ENCODE measurements at regions not wholly inside any gene's neighbourhood (a gene's known extent, or its start where the extent isn't known, plus 50 kb on each side); places are given as distances from the start of the nearest gene placed in this dataset.
"Not testable (repeated sequence)": the region's sequence is repeated elsewhere in the genome, so short reads cannot be mapped to it uniquely, and the experiment has no call there.

DNA sequence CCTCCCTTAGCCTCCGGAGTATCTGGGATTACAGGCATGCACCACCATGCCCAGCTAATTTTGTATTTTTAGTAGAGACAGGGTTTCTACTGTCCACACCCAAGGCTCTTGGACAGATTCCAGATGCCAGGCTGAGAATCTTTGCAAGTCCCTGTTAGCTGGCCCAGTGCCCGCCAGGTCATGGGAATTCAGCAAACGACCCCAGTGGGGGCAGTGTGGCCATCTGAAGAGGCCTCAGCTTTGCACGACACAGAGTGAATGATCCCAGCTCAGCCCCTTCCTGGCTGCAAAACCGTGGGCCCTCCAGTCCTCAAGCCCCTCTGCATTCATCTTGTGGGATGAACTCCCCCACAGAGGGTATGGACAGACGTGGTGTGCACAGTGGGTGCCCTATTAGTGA, 179.5 kb upstream of the ID2 start:
- no peak for DNase-seq

DNA sequence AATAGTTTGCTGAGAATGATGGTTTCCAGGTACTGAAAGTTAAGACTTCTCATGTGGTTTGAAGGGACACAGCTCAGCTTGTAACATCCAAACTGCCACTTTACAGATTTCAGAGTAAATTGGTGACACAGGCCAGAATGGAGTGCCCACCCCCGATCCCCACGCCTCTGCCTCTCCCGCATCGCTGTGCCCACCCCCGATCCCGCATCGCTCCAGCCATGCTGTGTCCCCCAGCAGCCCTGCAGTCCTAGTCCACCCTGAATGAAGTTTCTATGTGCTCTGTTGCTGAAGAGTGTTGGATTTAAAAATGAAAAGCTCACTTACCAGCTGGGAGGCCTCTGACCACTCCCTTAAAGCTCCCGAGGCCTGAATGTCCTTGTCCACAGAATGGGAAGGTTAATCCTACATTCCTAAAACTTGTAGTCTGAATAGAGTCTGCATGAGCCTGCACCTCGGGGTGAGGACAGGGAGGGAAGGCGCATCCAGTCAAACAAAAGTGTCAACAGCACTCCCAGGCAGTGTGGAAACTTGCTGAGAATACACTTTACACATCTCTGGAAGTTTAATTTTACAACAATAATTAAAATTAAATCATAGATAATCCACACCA, 176.4 kb upstream of the ID2 start:
- no peak for DNase-seq

DNA sequence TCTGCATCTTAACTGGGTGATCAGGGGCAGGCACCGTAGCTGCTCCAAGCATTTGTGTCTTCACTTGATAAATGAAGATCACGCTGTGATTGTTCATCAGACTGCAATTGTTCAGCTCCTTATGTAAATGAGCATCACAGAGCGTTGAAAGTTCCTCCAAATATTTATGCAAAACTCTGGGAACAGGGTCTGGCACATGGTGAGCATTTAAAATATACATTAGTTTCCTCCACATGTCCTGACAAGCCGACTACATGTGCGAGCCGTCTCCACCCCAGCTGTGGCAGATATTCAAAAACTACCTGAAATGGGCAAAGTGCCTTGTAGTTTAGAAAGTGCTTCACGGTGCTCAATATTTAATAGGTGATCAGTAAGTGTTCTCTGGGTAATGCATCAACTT, 175.1 kb upstream of the ID2 start:
- no peak for DNase-seq

DNA sequence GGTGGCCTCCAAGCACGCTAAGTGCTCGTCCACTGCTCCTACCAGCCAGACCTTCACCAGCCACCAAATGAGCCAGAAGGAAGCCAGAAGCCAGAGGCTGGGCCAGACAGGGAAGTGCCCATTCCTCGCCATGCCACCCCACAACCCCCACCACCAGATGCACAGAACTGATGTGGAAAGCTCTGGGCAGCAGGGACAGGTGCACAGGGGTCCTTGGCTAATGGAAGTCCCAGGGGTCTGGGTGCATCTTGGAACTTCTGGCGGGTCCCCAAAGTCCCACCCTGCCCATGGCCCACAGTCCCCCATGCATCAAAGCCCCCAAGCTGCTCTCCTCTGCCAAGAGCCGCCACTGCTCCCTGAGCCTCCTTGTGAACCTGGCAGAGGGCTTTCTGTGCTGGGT, 173.1 kb upstream of the ID2 start:
- no peak for DNase-seq

DNA sequence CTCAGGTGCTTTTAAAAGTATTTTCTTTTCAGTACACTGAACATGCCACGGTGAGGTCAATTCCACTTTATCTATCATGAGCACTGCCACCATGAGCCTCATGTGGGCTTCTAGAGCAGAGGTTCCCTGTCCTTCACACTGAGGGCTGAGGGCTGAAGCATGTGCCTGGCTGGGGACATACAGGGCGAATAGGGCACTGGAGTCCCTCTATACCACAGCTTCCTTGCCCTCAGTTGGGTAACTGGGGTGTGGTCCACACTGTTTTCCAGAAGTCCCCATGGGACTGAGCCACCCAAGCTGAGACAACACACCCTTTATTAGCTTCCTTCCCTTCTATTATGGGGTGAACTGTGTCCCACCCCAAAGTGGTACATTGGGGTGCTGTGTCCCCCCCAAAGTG, 172.2 kb upstream of the ID2 start:
- no peak for DNase-seq

DNA sequence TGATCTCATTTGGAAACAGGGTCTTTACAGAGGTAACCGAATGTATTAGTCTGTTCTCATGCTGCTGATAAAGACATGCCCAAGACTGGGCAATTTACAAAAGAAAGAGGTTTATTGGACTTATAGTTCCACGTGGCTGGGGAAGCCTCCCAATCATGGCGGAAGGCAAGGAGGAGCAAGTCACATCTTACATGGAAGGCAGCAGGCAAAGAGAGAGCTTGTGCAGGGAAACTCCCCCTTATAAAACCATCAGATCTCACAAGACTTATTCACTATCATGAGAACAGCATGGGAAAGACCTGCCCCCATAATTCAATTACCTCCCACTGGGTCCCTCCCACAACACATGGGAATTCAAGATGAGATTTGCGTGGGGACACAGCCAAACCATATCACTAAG, 171.8 kb upstream of the ID2 start:
- DNase-seq, result not testable (repeated sequence)

DNA sequence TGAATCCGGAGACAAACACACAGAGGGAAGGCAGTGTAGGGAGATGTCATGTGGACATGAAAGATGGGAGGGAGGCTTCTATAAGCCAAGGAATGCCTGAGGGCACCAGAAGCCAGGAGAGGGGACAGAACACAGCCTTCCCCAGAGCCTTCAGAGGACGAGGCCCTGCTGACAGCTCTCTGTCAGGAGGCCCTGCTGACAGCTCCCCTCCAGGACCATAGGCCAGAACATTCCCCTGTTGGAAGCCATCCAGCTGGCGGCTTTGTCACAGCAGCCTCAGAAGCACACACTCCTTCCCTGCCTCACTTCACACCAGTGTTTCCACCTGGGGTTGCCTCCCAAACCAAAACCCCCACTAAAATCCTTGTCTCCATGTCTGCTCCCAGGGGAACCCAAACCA, 171.3 kb upstream of the ID2 start:
- no peak for DNase-seq

DNA sequence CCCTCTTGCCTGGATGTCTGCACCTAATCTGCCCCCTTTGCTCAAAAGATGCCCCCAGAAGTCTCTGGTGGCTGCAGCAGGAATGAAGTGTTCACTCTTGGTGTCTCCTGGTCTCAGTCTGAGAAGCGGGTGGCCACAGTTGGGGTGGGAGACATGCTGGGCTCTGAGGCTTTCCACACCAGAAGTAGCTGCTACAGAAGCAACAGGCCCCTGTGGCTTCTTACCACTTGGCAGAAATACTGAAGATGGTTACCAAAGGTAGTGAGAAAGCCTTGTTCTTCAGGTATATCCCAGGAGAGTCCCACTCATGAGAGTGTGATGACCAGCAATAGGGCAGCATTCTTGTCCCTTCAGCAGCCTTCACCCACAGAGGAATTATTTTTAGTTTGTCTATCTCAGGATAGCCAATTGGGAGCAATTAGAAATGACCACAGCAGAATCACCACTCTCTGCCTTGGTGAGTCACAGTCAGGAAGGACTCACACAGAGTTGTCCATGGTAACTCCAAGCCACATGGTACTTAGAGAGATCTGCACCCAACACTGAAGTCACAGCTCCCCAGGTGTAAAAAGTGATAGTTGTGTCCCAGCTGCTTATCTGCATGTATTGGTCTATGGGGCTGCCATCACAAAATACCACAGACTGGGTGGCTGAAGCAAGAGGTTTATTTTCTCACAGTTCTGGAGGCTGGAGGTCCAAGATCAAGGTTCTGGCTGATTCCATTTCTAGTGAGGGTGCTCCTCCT, 169.8 kb upstream of the ID2 start:
- no peak for DNase-seq

DNA sequence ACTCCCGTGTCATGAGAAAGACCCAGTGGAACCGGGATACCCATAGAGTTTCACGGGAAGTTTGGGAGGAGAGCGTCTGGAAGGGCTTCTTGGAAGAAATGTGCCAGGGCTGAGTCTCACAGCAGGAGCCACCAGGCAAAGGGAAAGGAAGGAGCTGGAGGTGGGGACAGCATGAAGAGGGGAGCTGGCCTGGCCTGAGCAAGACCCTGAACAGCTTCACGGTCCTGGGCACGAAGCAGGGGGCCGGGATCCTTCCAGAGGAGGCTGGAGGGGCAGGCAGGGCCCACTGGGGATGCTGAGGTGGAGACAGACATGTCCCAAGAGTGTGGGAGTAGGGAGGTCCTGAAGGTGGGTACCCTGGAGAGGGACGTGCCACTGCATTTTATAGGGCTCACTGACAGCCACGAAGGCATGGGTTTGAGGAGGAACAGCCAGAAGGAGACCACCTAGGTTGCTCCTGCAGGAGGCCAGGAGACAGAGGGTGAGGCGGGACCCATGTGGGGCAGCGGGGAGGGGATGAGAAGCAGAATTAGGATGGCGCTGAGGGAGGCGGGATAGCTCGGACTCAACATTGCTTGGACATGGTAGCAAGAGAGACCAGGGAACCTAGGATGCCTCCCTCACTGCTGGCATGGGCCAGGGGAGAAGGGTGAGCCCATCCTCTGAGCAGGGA, 168.1 kb upstream of the ID2 start:
- no peak for DNase-seq

DNA sequence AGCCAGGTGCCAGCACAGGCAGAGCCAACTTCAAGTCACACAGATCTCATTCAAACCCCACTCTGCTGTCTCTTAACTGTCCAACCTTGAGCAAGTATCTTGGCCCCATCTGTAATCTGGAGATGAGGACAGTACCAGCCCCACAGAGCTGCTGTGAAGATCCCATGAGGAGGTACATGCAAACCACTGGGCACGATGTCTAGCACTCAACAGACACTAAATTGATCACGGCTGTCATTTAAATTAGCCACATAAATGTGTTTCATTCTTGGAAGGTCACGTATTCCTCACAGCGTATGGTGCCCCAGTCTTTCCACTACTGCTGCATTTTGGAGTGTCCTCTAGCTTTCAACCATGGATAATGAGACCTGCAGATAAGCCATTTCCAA, 167.6 kb upstream of the ID2 start:
- DNase-seq, result no peak

DNA sequence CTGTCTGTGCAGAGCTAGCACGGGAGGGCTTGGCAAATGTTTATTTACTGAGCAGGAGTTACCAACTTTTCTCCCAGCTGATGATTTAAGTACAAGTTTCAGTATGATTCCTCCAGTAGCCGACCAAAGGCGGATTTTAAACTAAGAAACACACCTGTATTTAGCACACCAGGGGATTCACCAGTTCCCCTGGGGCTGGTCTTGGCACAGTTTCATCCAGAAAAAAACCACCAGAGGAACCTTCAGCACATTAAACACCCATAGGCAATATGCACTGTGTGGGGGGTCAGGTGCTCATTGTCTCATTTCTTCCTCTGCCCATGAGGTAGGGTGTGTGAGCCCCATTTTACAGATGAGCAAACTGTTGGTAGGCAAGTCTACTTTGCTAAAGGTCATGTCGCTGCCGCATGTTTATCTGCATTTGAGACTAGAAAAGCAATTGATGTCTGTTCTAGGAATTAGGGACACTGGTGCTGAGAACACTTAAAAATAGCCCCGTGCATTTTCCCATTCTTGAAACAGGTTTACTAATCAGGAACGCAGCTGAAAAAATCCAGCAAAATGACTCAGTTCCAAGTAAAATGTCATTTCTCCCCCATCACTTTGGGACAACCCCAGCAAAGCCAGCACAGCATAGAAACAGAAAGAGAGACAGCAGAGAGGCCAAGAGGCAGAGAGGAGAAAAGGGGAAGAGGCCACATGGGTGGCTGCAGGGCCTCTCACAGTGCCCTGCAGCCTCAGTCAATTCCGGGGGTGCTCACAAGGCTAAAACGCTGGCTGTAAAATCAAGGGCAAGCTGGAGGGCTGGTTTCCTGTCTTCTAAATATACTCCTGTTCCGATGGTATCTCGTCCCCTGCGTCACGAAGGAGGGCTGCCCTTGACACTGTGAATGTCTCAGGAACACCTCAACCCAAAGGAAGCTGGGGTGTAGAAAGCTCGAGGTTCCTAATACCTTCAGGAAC, 166.8 kb upstream of the ID2 start:
- peak; percentile 73 for DNase-seq

DNA sequence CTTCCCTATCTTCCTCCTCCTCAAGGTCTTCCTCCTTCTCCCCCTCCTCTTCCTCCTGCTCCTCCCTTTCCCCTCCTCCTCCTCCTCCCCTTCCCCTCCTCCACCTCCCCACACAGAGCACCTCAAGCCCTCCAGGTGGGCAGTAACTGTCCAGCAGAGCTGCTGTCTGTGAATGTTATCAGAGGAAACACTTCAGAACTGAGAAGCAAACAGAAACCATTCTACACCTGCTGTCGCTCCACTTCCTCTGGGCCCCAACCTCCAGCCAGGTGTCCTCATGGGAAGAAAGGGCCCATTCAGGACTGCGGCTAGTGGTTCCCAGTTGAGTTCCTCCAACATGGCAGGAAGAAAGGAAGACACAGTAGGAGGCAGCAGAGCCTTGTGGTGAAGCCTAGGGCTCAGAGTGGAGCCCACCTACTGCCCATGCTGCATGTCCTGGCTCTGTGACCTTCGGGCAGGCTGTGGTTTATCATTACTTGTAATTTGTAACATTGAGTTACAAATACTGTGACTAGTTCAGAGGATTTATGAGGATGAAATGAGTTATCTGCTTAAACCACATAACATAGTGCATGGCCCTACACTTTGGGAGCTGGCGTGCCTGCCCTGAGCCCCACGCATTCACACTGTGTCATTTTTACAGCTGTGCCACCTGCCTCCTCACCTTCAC, 165.9 kb upstream of the ID2 start:
- peak; percentile 56 for DNase-seq

DNA sequence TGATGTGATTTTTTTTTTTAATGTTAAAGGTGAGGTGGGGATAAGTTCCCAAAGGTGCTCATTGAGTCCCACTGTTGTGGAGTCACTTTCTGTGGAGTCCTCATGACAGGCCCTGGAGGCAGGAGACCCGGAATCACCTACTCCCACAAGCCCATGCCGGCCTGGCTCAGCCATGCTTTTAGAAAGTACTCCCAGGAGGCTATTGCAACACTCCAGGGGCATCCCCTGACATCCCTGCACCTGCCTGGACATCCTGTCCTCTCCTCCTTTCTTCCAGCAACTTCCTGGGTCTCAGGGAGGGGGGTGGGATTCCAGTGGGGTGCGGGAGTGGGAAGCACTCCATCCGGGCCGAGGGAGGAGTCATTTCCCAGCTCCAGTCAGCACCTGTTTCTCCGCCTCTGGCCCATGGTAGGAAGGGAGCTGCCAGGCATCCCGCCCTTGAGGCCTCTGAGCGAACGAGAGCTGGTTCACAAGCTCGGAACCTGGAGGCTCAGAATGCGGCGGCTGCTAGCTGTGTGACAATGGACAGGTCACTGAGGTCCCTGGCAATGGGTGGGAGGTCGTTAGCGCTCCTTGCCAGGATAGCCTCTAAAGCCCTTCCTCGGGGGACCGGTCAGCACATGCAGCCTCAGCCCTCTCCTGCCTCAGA, 163.9 kb upstream of the ID2 start:
- DNase-seq, result no peak

DNA sequence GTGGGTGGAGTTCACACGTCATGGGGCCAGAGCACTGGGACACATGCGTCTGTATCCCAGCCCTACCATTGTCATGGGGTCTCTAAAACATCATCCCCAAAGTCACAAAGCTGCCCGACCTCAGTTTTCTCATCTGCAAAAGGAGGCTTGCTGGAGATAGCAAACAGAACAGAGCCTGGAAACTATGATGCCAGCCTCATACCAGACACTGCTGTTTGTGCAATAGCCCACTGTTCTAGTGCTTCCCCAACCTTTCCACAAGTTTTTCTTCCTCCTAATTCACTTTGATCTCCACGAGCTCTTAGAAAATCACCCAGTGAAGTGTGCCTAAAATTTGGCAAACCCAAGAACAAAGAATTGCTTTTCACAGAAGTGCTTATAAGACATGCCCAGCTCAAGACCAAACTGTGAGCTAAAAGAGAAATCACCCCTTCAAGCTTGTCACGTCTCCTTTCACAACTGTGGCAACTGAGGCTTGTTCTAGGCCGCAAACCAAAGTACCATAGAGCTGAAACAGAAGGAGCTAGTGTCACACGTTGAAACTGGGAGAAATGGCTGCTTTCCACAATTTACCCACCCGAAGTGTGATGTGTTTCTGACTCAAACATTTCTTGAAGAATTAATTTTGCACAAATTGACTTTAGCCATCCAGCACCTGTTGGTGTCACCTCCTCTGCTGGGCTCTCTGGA, 162.7 kb upstream of the ID2 start:
- no peak for DNase-seq

DNA sequence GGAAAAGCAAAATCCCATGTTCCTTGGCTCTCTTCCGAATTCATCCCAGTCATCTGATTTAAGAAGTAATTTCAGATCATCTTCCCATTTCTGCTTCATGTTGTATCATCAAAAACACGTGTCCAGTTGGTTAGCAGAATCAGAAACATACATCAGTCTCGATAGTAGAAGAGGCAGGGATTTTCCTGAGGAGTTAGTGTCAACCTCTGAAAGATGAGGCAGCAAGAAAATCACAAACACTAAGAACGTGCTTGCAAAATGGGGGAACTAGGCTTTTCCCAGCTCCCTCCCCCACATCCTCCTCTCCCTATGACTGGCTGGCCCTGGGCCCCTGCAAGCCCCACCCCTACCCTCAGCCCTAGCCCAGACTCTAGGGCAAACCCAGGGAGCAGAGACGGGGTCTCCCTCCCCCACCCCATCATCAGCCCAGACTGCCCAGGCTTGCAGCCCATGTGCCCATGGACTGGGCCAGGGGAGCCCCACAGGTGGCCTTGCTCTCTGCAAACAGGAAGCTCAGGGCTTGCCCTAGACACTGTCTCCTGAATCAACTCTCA, 161.0 kb upstream of the ID2 start:
- DNase-seq, result peak; percentile 53

DNA sequence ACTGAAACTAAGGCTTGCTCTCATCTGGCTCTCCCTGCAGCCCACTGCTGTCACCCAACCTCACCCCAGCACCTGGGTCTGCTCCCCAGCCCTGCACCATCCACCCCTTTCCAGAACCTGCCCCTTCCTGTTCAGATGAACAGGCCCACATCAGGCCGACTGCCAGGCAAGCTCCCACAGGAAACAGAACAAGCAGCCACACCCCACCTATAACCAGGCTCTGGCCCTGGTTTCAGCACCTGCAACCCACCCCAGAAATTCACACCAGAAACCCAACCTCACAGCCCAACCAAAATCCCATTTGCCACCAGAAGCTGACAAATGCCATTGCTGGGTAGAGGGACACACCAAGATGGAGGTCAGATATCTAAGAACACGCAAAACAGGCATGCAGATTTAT, 159.2 kb upstream of the ID2 start:
- no peak for DNase-seq

DNA sequence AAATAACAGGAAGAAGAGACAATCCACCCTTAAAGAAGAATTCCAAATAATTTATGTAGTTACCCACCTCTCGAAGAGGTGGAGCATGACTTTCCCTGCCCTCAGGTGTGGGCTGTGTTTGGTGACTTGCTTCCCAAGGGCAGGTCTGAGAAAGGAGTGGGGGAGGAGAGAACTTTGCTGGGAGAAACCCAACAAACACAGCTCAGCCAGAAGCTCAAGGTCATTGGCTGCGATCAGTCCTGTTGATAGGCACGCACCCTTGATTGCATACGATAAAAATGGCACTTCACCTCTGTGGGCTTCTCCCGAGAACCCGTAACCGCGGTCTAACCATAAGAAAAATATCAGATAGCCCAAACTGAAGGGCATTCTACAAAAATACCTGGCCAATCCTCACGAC, 157.5 kb upstream of the ID2 start:
- no peak for DNase-seq

DNA sequence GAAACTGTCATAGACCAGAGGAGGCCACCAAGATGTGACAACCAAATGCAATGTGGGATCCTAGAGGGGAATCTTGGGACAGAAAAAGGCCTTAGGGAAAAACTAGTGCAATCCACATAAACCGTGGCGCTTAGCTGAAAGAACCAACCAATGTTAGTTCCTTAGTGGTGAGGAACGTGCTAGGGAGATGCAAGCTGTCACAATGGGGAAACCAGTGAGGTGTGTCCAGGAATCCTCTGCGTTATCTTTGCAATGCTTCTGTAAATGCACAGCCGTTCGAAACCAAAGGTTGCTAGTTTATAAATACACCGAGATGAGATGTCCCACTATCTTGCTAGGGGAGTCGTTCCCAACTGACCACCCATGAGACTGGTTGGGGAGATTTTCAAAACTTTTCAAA, 157.0 kb upstream of the ID2 start:
- no peak for DNase-seq

DNA sequence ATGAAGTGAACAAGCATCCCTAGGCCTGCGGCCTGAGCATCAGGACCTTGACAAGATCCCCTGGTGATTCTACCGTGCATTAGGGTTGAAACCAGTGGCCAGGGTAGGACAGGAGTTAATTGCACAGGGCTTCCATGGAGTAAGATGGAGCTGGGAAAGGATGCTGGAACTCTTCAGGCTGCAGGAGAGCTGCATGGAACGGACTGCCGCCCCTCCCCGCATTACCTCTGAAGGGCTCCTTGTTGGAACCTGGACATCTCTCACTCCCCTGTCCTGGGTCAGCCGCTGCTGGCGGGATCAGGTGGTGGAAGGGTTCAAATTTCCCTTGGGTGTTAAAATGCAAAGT, 156.6 kb upstream of the ID2 start:
- DNase-seq, result no peak

DNA sequence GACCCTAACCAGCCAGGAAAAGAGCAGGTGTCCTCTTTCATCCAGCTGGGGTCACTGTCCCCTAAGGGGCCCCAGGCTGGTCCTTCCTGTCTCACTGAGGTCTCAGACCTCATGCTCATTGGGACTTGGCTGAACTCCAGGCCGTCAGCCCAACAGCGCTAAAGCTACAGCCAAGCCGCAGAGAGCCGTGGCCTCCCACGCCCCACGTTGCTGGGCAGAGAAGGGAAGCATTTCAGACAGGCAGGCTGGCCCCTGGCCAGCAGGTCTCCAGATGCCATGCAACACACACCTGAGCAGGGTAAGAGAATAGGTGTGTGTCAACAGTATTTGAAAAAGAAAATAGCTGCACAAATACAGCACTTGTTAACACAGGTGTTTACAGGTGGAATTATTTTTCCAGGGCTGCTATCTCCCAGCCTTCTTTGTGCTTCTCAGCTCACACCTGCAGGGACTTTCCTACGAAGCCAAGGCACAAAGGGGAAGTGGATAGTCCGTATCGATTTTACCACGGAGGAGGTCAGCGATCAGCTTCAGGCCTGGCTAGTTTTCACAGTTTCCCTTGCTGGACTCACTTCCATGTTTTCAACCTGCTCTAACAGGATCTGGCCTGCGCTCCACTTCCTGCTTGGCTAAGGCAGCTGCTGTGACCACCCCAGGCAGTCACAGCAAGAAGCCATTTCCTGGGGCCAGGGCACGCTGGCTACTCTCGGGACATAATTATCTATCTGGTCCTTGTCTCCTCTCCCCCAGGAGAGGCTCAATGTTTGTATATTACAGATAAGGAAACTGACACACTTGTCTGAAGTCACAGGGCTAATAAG, 156.1 kb upstream of the ID2 start:
- DNase-seq, result no peak

DNA sequence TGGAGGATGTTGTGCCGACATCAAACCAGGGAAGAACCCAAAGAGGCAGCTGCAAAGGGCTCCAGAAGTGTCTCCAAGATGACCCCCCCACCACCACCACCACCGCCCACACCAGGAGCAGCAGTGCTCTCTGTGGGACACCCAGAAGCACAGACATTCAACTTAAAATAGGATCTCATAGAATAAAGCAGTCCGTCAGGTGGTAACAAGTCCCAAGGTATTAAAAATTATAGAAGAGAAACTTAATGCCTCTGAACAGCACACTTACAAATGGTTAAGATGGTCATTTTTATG, 155.5 kb upstream of the ID2 start:
- no peak for DNase-seq

All from activated CD4-positive, alpha-beta T cell treated with anti-CD3 and anti-CD28 coated beads, Interleukin-2, amount 50 U/mL, for 16 hours (primary cell).